ENCODE measurements at regions not wholly inside any gene's neighbourhood (a gene's known extent, or its start where the extent isn't known, plus 50 kb on each side); places are given as distances from the start of the nearest gene placed in this dataset.

GRCh38 chr3:48084929-48085328, 68.7 kb upstream of the MAP4 start:
- H2BK120ac ChIP-seq (replicated peaks; ENCODE audit: low read depth, low read length): no peak overlapping the region
- H4K91ac ChIP-seq (replicated peaks; ENCODE audit: insufficient read length, low read length): no peak overlapping the region
- H3K4me3 ChIP-seq (ENCODE audit: extremely low read depth in 1 of 4, insufficient read depth in 2 of 4, low read depth in 3 of 4, low read length in 4 of 4): no peak overlapping the region
- H2BK15ac ChIP-seq (ENCODE audit: low read length): no peak overlapping the region
- CTCF ChIA-PET (ENCODE audit: partially characterized antibody): interaction anchor here (1.4 kb wide), 1 partner anchor 95 kb away, joined by 5 read pairs; no protein-coding TSS in a partner anchor
- peaks cover 0 to 5% (median 0%) of the 10 kb centered on the region in 4 experiments; a peak in 1 of 7 replicates for H3K4me1 ChIP-seq (replicated peaks in 1 of 4; ENCODE audit: control insufficient read depth in 3 of 4, insufficient read depth in 4 of 4, low read length in 3 of 4)
- no peak overlapping the region for H3K27ac ChIP-seq (ENCODE audit: low read depth, low read length)
- H4K5ac ChIP-seq (ENCODE audit: insufficient read length, low read depth, low read length): no peak overlapping the region
- no peaks in the 10 kb centered on the region for H3K9me3 ChIP-seq (ENCODE audit: insufficient read depth in 2 of 2, low read depth in 1 of 2, low read length in 1 of 2)
- H2AFZ ChIP-seq (ENCODE audit: low read length): no peak overlapping the region
- TF ChIP-seq RBBP5 (IDR thresholded peaks at IDR 0.05; ENCODE audit: borderline replicate concordance, low read depth, low read length): no peak
- no peak for TF ChIP-seq SUZ12 (IDR thresholded peaks at IDR 0.05; ENCODE audit: low read length)
- TF ChIP-seq CHD1 (IDR thresholded peaks at IDR 0.05; ENCODE audit: low read depth, low read length): no peak
- TF ChIP-seq SP2 (IDR thresholded peaks at IDR 0.05; ENCODE audit: low read length): no peak
- TF ChIP-seq POLR2AphosphoS5 (IDR thresholded peaks at IDR 0.05; ENCODE audit: low read depth, low read length): no peak
- no peak for TF ChIP-seq CREB1 (IDR thresholded peaks at IDR 0.05)
- no peak for TF ChIP-seq TAF7 (optimal IDR thresholded peaks at IDR 0.05; ENCODE audit: borderline replicate concordance, low read depth, low read length)
- no peak for TF ChIP-seq SIN3A (conservative IDR thresholded peaks at IDR 0.05 in 1 of 2, IDR thresholded peaks at IDR 0.05 in 1 of 2; ENCODE audit: low read depth in 1 of 2, low read length in 2 of 2)
- no peak overlapping the region for H3K14ac ChIP-seq (ENCODE audit: insufficient read length)
- peaks cover 8% of the 10 kb centered on the region for H3K23me2 ChIP-seq (ENCODE audit: low read depth, low read length)
- no peak overlapping the region for H4K8ac ChIP-seq (ENCODE audit: extremely low read depth, insufficient read depth, low read length)
- no peak overlapping the region for H3K23ac ChIP-seq (ENCODE audit: insufficient read length)
- peaks cover 2% of the 10 kb centered on the region for H3K79me1 ChIP-seq (ENCODE audit: low read depth, low read length)
- H4K20me1 ChIP-seq (replicated peaks in 1 of 2; ENCODE audit: control insufficient read depth in 1 of 2, insufficient read depth in 2 of 2, low read length in 2 of 2): peaks cover 0 to 7% of the 10 kb centered on the region in 2 experiments
- no peak overlapping the region for H2BK20ac ChIP-seq (ENCODE audit: low read length)
- no peak overlapping the region for H2BK5ac ChIP-seq (ENCODE audit: low read depth, low read length)
- H2BK12ac ChIP-seq (ENCODE audit: low read depth, low read length): no peak overlapping the region
- 100% methylated on average over 1 of the region's 1 CpG; no CpG with 5 or more reads in 1 of the 2 experiments for WGBS, 2 experiments (ENCODE audit: extremely low coverage in 1 of 2, insufficient coverage in 1 of 2, insufficient read length in 1 of 2, insufficient replicate concordance in 2 of 2, low coverage in 1 of 2, low lambda C conversion rate in 2 of 2, missing lambda C conversion rate in 1 of 2)
- no peak overlapping the region for H3K56ac ChIP-seq (replicated peaks; ENCODE audit: insufficient read length, low read depth, low read length)
- no peak overlapping the region for H3K9ac ChIP-seq (replicated peaks in 1 of 4; ENCODE audit: extremely low read depth in 1 of 4, low read depth in 3 of 4, low read length in 3 of 4)
- H3K18ac ChIP-seq (ENCODE audit: extremely low read depth, low read length): no peak overlapping the region
- no peak overlapping the region for H3K4ac ChIP-seq (replicated peaks; ENCODE audit: insufficient read length, low read depth, low read length)
- no peak overlapping the region for H2AK5ac ChIP-seq (ENCODE audit: low read depth, low read length)
- no peaks in the 10 kb centered on the region for H3K27me3 ChIP-seq (replicated peaks in 1 of 4; ENCODE audit: control insufficient read depth in 3 of 4, extremely low read depth in 1 of 4, insufficient read depth in 3 of 4, low read length in 3 of 4)
- peaks cover 23 to 76% of the 10 kb centered on the region in 2 experiments for H3K79me2 ChIP-seq (ENCODE audit: control insufficient read depth in 1 of 2, insufficient read depth in 2 of 2, low read length in 2 of 2)
- POLR2A ChIA-PET (ENCODE audit: partially characterized antibody): interaction anchor here (1.4 kb wide), 1 partner anchor 9 kb away, joined by 5 read pairs; no protein-coding TSS in a partner anchor
- FAIRE-seq (no peak), DNase-seq (ENCODE audit: low read depth in 1 of 2, low spot score in 2 of 2) (no peak)
- H3K36me3 ChIP-seq (ENCODE audit: control insufficient read depth in 2 of 4, insufficient read depth in 4 of 4, low read length in 3 of 4): peaks cover 0 to 4% (median 0%) of the 10 kb centered on the region in 4 experiments; a peak in 1 of 8 replicates
- H3K4me2 ChIP-seq (ENCODE audit: insufficient read depth in 1 of 2, low read depth in 2 of 2, low read length in 2 of 2): no peak overlapping the region
